ENCODE measurements at regions not wholly inside any gene's neighbourhood (a gene's known extent, or its start where the extent isn't known, plus 50 kb on each side); places are given as distances from the start of the nearest gene placed in this dataset.

DNA sequence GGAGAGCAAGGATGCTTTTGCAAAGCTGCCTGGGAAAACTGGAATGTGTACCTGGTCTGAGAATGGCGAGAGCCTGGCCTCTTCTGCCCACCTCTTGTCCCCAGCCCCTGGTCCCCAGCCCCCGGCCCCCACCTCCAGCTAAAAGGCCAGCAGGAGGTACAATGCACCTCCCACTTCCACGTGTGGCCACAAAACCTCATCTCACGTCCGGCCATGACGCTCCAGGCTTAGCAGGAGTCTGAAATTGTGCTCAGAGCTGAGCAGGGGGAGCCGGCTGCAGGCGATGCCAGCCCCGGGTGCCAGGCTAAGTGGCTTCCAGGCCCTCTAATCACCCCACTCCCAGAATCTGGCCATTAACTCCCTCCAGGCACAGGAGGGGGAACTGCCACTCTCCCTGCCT lies 83.1 kb upstream of the PRR20G start:
- no peak for DNase-seq

DNA sequence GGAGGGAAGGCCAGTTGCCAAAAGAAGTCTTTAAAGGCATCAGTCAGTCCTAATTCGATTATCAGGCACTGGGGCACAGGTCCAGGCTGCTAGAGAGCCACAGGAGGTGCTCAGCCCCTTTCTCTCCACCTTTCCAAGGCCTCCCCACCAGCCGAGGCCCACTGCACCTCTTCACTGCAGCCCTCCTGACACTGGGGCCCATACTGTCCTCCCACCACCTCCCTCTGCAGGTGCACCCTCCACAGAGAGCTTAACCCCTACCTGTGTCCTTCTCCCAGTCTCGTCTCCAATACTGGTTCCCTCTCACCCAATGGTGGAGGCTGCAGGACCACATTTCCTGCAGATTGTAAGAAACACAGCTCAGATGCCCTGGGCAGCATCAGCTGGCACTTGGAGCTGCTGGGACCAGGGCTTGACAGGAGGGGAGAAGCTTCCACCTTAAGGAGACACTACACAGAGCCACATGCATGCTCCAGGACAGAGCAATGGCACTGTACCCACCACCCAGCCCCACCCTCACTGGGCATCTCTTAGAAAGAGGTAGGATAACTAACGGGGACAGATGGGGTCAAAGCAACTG lies 81.6 kb upstream of the PRR20G start:
- DNase-seq: no peak

DNA sequence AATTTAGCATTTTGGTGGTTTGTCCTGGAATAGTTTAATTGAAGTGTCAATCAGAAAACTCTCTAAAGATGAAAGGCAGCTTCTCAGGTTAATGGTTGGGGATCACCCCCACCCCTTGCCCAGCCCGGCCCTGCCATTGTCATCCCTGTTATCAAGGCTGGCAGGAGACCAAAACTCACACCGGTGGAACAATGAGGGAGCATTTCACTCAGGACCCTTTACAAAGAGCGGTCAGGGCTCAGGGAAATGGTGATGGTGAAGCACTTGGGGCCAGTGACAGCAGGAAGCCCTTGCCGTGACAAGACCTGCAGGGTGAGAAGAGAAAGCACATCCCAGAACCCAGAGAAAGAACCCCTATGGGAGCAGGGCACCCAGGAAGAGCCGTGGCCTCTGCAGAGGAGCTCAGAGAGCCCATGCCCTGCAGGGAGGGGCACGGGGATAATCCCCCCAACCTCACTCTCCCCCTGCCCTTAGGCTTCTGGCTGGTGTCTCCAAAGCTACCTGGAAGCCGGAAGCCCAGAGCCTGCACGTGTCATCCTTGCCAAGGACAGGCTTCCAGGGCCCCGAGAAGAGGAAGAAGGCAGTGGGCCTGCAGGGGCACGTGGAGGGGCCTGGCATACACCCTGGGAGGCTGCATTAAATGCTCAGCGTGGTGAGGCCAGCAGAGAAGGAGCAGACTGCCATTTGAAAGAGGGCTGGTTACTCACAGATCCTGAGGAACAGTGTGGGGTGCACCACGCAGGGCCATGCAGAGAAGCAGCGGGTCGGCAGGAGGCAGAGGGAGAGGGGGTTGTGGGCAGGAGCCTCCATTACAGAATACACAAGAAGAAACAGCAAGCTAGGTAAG lies 80.6 kb upstream of the PRR20G start:
- DNase-seq: no peak

DNA sequence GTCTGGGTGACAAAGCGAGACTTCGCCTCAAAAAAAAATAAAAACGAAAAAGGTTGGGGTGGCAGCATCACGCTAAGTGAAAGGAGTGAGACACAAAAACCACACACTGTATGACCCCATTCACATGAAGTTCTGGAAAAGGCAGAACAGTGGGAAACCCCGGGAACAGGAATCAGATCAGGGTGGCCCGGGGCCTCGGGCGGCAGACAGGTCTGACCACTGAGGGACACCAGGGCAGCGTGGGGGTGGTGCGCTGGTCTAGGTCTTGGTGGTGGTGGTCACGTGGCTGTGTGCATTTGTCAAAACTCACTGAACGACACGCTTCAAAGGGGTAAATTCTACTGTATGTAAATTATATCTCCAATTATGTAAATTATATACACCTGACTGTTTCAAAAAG lies 79.7 kb upstream of the PRR20G start:
- DNase-seq: no peak

DNA sequence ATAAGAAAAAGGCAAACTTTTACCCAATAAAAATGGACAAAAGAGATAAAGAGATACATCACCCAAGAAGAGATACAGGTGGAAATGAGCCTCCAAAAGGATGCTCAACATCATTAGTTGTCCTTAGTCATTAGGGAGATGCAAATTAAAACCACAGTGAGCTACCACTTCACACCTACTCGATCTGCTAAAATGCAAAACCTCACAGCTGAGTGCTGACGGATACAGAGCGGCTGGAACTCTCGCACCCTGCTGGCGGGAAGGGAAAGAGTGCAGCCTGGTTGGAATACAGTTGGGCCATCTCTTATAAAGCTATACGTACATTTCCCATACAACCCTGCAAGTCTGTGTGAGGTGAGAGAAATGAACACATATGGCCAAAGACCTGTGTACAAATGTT lies 78.5 kb upstream of the PRR20G start:
- no peak for DNase-seq

DNA sequence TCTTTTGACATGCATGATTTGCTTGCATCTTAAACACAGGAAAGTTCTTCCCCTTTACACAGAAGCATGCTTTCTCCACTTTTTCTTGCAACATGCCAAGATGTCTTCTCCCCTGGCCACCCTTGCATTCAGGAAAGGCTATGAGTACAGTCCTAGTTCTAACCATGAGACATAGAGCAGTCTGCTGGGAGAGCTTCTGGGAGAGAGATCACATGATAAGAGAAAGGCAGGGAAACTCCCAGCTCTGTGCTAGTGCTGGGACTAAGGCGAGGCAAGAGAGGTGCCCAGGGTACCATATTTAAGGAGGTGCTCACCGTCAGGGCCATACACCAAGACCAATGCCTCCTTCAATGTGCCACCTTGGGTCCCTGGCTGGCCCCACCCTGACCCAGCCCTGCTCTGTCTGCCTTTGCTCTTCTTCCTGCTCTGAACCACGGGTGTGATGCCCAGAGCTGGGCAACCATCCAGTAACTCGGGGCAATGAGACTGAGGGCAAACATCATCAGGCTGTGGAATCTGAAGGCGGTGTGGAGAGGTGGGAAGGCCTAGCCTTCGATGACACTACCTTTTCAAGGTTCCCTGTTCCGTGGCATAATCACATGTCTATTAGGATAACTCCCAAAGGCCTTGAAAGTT lies 77.4 kb upstream of the PRR20G start:
- DNase-seq: no peak

DNA sequence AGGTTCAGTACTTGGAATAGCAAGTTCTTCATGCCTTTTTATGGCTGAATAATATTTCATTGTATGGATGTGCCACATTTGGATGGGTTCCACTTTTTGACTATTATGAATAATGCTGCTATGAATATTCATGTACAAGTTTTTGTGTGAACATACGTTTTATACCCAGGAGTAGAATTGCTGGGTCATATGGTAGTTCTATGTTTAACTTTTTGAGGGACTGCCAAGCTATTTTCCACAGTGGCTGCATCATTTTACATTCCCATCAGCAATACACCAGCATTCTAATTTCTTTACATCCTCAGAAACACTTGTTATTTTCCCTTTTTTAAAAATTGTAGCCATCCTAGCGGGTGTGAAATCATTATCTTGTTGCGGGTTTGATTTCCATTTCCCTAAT lies 76.0 kb upstream of the PRR20G start:
- DNase-seq: no peak

DNA sequence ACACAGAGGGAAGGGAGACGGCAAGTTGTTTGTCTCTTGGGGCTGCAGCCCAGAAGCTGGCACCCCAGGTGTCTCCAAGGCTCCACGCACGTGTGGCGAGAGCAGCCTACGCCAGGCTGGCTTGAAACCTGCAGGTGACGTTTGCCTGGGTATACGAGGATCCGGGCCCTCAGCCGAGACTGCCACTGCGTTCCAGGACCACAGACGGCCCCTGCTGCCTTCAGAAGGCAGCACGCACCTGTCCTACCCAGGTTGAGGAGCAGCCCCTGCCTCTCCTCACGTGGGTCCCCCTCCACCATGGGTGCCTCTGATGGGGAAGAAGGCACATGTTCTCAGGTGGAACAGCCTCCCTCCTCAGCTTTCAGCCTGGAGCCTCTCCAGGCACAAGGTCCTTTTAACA lies 75.3 kb upstream of the PRR20G start:
- no peak for DNase-seq

DNA sequence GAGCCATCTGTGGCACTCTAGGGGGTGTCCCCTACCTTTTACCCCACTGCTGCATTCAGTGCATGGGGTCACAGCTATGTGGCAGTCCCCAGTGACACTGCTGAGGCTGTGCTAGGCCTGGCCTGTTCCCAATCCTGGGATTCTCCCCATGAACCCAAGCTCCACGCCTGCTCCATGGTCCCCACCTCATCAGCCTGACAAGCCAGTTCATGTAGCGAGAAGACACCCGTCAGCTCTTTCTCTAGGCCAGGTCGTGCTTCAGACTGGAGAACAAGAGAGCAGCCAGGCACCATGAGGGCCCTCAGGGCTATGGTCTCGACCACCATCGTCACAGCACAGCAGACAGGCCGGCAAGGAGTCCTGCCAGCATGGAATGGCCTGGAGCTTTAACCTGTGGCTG lies 72.8 kb upstream of the PRR20G start:
- no peak for DNase-seq

DNA sequence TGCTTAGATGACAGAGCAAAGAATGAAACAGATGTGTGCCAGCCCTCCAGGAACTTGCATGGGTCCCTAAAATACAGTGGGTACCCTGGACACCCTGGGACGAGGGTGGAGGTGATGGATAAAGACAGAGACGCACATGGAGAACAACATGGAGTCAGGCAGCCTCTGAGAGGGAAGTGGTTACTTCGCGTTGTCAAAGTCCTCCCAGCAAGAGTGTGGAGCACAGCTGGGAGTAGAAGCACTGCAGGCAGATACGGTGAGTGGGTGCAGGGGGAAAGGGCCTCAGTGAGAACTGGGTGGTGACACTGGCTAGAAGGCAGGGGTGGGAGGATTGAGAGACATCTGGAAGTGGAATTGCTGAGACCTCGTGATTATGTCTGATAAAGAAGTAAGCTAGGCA lies 70.8 kb upstream of the PRR20G start:
- DNase-seq: no peak

DNA sequence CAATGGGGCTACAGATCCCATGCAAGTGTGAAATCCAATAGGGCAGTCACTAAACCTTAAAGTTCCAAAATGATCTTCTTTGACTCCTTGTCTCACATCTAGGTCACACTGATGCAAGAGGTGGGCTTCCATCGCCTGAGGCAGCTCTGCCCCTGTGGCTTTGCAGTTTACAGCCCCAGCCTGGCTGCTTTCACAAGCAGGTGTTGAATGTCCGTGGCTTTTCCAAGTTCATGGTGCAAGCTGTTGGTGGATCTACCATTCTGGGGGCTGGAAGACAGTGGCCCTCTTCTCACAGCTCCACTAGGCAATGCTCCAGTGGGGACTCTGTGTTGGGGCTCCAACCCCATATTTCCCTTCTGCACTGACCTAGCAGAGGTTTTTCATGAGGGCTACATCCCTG lies 68.5 kb upstream of the PRR20G start:
- no peak for DNase-seq

DNA sequence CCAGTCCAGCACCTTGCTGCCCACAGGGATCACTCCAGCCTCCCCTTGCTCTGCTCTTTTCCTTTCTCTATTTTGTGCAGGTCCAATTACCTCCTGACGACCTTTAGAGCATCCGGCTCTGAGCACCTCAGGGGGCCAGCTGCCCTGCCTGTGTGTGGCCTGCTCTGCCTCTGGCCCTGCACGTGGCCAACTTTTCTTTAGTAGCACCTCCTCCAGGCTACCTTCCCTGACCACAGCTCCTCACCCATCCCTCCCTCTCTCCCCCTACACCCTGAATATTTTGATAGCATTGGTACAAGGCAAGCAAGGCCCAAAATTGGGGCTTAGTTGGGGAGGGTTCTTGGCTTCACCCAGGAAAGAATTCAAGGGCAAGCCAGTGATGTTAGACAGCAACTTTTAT lies 66.9 kb upstream of the PRR20G start:
- DNase-seq: no peak

DNA sequence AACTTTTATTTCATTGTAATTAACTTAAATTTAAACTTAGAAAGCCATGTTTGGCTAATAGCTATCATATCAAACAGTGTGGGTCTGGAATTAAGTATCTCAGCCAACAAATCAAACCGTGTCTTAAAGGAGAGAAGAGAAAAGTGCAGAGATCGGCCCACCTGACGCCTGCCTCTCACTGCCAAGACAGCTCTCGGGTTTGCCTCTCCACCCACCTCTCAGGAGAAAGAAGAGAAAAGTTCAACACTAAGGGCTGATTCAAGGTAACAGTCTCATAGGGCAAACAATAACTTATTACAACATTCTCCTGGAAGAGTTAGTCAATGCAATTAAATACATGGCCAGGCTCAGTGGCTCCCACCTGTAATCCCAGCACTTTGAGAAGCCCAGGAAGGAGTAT lies 64.8 kb upstream of the PRR20G start:
- DNase-seq: no peak

DNA sequence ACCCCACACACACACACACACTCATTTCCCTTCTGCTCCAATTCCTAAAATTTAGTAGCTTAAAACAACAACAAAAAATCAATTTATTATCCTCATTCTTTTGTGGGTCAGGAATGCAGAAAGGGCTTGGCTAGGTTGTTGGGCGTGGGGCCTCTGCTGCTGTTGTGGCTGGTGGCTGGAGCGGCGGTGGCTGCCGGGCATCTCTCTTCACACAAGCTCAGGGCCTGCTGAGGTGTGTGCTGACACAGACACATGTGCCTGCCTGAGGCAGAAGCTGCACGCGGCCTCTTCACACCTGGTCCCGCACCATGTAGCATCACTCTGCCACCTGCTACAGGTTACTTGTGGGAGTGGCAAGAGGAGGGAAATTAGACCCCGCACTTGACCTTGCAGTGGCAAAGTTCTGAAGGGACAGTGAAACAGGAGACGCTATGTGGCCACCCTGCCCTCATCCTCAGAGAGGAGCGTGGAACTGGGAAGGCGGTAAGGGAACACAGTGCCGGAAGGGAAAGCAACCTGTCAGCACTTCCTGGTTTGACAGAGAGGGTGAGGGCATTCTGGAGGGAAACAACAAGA lies 64.0 kb upstream of the PRR20G start:
- no peak for DNase-seq

DNA sequence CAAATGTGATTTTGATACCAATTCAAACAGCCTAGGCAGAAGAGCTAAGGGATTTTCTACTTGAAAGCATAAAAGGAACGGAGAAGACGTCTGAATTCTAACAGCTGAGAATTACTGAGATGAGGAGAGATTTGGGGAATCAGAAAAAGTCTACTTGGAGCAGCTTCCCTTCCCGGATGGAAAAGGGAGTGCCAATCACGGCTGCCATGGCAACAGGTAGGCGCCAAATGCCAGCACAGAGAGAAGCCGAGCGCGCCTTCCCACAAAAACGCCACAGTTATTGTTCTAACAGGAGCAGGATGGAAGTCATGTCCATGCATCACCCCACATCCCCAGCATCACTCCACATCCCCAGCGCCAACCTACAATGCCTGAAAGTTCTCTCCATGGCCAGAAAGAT lies 63.5 kb upstream of the PRR20G start:
- DNase-seq: no peak

DNA sequence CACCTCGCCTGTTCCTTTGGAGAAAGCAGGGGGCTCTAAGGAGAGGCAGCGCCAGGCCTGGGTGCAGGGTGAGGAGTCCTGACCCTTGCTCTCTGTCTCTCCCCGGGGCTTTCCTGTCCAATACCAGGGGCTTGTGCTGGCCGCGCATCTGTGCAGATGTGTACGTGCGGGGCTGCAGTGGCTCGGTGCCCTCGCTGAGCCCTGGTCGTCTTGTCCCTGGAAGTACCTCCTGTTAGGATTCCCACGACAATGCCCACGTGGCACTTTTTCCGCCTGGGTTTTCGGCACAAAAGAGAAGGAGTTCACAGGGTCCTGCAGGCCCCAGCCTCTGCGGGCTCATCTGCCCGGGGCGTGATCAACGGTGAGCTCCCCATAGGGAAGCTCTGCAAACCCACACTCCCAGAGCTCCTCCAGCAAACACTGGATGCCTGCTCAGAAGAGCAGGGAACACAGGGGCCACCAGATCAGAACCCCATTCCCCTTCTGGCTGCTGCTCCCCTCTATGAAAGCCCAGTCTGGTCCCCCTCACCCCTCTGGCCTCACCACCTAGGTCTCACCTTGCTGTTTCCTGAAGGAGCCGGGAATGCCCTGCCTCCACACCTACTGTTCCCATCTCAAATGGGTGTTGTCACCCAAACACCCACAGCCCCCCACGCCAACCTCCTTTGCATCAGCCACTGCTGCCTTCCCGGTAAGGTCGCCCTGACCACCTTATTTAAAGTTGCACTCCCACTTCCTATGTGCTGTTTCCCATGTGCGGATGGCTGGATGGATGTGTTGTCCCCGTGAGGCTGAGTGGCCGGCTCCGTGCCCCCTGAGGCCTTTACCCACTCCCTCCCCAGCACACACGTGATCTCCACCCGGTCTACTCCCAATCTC lies 62.6 kb upstream of the PRR20G start:
- DNase-seq: no peak

DNA sequence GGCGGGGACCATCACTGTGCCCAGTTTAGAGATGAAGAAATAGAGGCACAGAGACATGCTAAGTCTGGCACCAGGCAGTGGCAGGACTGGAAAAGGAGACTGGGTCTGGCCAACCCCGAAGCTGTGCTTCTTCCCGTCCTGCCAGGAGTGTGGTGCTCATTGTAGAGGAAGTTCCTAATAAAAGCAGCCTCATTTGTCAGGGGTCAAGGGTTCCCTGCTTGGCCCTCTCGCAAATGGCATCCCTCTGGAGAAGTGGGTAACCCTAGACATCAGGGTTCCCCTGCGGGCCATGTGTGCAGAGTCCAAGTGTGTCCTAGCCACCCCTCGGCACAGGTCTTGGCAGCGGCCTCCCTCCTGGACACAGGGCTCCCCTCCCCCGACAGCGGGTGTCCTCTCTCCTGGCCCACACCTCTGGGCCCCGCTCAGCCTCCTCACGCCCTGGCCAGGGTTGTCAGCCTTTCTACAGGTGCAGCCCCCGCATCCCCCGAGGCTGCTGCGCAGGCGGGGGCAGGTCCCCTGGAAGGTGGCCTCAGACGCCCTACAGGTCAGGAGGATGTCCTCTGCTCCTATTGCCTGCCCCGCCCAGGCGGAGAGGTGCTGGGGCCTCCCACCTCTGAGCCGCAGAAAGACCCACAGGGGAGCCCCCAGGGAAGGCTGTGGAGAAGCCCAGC lies 61.8 kb upstream of the PRR20G start:
- DNase-seq: no peak

DNA sequence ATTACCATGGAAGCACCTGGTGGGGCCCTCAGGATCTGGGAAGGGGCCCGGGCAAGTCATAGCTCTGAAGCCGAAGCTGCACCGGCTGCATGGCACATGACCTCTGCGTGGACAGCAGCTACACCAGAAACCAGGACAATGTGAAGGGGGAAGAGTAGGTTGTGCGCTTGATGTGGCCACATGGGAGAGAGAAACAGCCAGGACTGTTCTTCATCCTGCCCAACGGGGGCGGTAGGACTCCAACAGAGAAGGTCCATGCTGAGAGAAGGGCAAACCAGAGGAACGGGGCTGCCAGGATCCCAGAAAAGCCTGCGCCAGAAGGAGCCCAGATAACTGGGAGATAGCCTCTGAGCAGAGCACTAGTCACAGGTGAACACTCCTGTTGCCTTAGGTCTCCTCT lies 54.9 kb upstream of the PRR20G start:
- DNase-seq: no peak

DNA sequence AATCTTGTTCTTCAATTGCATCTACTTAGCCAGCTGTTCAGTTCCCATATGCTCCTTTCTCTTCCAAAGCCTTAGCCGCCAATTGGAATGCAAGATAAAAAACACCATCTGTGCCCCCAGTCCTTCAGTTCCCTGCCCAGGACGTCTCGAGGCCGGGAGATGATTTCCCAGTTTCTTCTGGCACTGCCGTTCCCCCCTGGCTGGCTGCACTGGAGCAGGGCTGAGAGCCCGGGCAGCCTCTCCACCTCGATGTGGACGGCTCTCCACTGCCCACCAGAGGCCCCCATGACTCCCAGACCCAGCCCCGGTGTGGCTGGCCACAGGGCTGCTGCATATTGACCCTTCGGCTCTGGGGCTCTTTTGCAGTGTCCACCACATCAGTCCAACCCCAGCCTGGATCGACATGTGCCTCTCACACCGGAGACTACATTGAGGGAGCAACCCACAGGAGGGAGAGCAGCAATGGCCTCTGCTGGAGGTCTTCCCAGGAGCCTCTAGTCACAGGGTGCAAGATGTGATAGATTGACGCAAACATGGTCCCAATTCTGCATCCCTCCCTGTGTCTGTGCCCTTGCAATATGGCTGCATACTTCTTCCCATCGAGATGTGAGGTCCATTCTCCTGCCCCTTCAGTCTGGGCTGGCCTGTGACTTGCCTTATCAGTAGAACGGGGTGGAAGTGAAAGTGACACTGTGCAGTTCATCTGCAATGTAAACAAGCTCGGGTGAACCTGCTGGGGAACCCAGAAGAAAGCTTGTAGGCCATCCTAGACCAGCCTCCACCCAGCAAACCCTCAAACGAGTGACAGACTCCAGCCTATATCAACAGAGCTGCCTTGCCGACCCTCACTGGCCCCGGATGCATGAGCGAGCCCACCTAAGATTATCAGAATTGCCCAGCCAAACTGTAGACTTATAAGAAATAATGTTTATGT lies 52.3 kb upstream of the PRR20G start:
- DNase-seq: no peak

DNA sequence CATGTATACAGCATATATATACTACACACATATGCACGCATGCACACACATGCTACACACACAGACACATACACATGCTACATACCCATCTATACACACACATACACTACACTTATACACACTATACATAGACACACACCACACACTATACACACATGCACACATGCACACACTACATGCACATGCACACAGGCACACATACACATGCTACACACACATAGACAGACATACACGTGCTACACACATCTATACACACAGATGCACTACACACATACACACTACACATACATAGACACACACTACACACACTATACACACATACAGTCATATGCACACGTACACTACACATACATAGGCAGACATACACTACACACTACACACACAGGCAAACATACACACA lies 51.2 kb upstream of the PRR20G start:
- no peak for DNase-seq

DNA sequence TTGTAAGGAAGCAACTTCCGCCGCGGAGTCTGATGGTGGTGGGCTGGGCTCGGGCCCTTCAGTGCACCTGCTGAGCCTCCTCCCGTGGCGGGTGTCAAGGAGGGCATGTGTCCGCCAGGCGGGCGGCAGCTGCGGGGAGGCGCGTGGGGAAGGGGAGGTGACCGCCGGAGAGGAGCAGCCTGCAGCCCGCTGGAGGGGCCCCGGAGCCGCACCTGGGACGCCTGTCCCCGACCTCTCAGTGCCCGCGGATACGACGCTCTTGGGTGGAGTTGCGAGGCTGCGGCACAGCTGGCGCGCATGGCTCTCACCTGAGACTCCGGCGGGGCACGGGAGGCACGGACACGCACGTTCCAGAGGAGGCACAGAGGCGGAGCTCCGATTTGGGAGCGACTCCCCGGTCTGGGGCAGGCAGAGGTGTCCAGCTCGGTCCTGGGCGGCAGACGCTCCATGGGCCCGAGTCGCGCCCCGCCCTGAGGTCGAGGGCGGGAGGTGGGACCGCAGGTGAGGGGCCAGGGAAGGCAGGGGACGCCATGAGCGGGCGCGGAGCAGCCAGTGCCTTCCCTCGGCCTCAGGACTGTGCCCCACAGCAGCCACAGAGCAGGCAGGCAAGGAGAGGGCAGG lies 50.2 kb upstream of the PRR20G start:
- no peak for DNase-seq

Data from left hindlimb (tissue), 1 donor.